ENCODE measurements at regions not wholly inside any gene's neighbourhood (a gene's known extent, or its start where the extent isn't known, plus 50 kb on each side); places are given as distances from the start of the nearest gene placed in this dataset.

GRCh38 chr3:130820976-130821375 lies 72.9 kb upstream of the ATP2C1 start:
- DNase-seq = no peak
- no peak for TF ChIP-seq CTCF (IDR thresholded peaks at IDR 0.05)
- CTCF ChIA-PET = no interaction called here
- Mint-ChIP-seq H3K4me3 (no peak overlapping the region), H3K9me3 (no peaks in the 10 kb centered on the region), H3K4me1 (no peaks in the 10 kb centered on the region), H3K36me3 (ENCODE audit: low read depth) (no peaks in the 10 kb centered on the region), H3K27me3 (peaks cover 14% of the 10 kb centered on the region), H3K27ac (no peak overlapping the region)
- ATAC-seq (ENCODE audit: low read depth) = no peak
- intact Hi-C loops (cut with micrococcal nuclease) = no loop called here
- POLR2A ChIA-PET = interaction anchor here (0.6 kb wide), 1 partner anchor 1545 kb away, joined by 4 read pairs; no protein-coding TSS in a partner anchor

GRCh38 chr3:130821806-130822205 lies 72.1 kb upstream of the ATP2C1 start:
- CTCF ChIA-PET = no interaction called here
- Mint-ChIP-seq H3K27ac (no peak overlapping the region), H3K9me3 (no peaks in the 10 kb centered on the region), H3K36me3 (ENCODE audit: low read depth) (no peaks in the 10 kb centered on the region), H3K27me3 (peaks cover 14% of the 10 kb centered on the region), H3K4me1 (no peaks in the 10 kb centered on the region), H3K4me3 (no peak overlapping the region)
- POLR2A ChIA-PET = no interaction called here
- intact Hi-C loops (cut with micrococcal nuclease) = no loop called here
- no peak for DNase-seq
- TF ChIP-seq CTCF (IDR thresholded peaks at IDR 0.05) = no peak
- ATAC-seq (ENCODE audit: low read depth) = no peak

GRCh38 chr3:130823241-130823884 lies 70.5 kb upstream of the ATP2C1 start:
- intact Hi-C loops (cut with micrococcal nuclease) = no loop called here
- no peak for TF ChIP-seq CTCF (IDR thresholded peaks at IDR 0.05)
- ATAC-seq (ENCODE audit: low read depth) (no peak), DNase-seq (no peak)
- POLR2A ChIA-PET = no interaction called here
- no peak overlapping the region for H3K4me3 Mint-ChIP-seq
- H3K27me3 Mint-ChIP-seq = peaks cover 14% of the 10 kb centered on the region
- H3K27ac Mint-ChIP-seq = no peak overlapping the region
- CTCF ChIA-PET = no interaction called here
- H3K4me1 Mint-ChIP-seq = no peaks in the 10 kb centered on the region
- no peaks in the 10 kb centered on the region for H3K9me3 Mint-ChIP-seq
- no peaks in the 10 kb centered on the region for H3K36me3 Mint-ChIP-seq (ENCODE audit: low read depth)

GRCh38 chr3:130823996-130824395 lies 69.9 kb upstream of the ATP2C1 start:
- ChIA-PET POLR2A (no interaction called here), CTCF (no interaction called here)
- Mint-ChIP-seq H3K4me3 (no peak overlapping the region), H3K4me1 (no peaks in the 10 kb centered on the region), H3K36me3 (ENCODE audit: low read depth) (no peaks in the 10 kb centered on the region), H3K27me3 (peaks cover 14% of the 10 kb centered on the region), H3K9me3 (no peaks in the 10 kb centered on the region), H3K27ac (no peak overlapping the region)
- intact Hi-C loops (cut with micrococcal nuclease) = no loop called here
- no peak for TF ChIP-seq CTCF (IDR thresholded peaks at IDR 0.05)
- no peak for DNase-seq
- ATAC-seq (ENCODE audit: low read depth) = no peak

- ChIA-PET POLR2A (no interaction called here), CTCF (no interaction called here)
- intact Hi-C loops (cut with micrococcal nuclease) = no loop called here
- no peaks in the 10 kb centered on the region for H3K9me3 Mint-ChIP-seq
- no peaks in the 10 kb centered on the region for H3K36me3 Mint-ChIP-seq (ENCODE audit: low read depth)
- ATAC-seq (ENCODE audit: low read depth) (no peak), DNase-seq (no peak)
- H3K27me3 Mint-ChIP-seq = peaks cover 10% of the 10 kb centered on the region
- H3K4me1 Mint-ChIP-seq = no peaks in the 10 kb centered on the region
- no peak for TF ChIP-seq CTCF (IDR thresholded peaks at IDR 0.05)
- no peak overlapping the region for H3K4me3 Mint-ChIP-seq
- H3K27ac Mint-ChIP-seq = no peak overlapping the region
These were observed 68.1 kb upstream of the ATP2C1 start for GRCh38 chr3:130825762-130826299.
